Vagina (tissue), 2 donors: ENCODE measurements at regions not wholly inside any gene's neighbourhood (a gene's known extent, or its start where the extent isn't known, plus 50 kb on each side); places are given as distances from the start of the nearest gene placed in this dataset.
A peak's percentile ranks its signal among the peaks of the same experiment; 100 is the strongest.

Source experiments
- DNase-seq, 2 donors: peaks; one replicate each; pipeline ENCODE4 v3.0.0-alpha.2; 2017; ENCODE audit errors: extremely low spot score in 2 of 2
- H3K27ac ChIP-seq: fragments of 200-600 bp; sonication (generic); one replicate; pipeline ENCODE4 v1.5.1; 2019
- H3K27me3 ChIP-seq: fragments of 200-600 bp; sonication (generic); one replicate; pipeline ENCODE4 v1.5.1; 2019
- H3K36me3 ChIP-seq, 2 donors: fragments of 200-600 bp; sonication (generic); one replicate each; pipeline ENCODE4 v1.5.1; 2017 to 2019
- H3K4me1 ChIP-seq: fragments of 200-600 bp; sonication (generic); one replicate; pipeline ENCODE4 v1.5.1; 2019
- H3K4me3 ChIP-seq, 2 donors: fragments of 200-600 bp; sonication (generic); 1 replicate in 1 of 2; 2 replicates in 1 of 2; pipeline ENCODE4 v1.5.1; 2016 to 2019
- H3K9me3 ChIP-seq: fragments of 200-600 bp; sonication (generic); one replicate; pipeline ENCODE4 v1.5.1; 2019
- POLR2A ChIP-seq, 2 donors: fragments of 450-650 bp; IDR thresholded peaks; one replicate each; pipeline ENCODE4 v1.6.1; 2017; ENCODE audit warnings: antibody characterized with exemption in 2 of 2, mild to moderate bottlenecking in 2 of 2, moderate library complexity in 2 of 2
- POLR2AphosphoS5 ChIP-seq, 2 donors: sonication (generic); formaldehyde crosslinking; IDR thresholded peaks; one replicate each; pipeline ENCODE4 v1.9.0; 2017; ENCODE audit warnings: antibody characterized with exemption in 2 of 2, mild to moderate bottlenecking in 2 of 2, low read depth in 1 of 2; ENCODE audit not compliant: insufficient read depth in 1 of 2
- intact Hi-C: fragments of 100-400 bp; cut with DNase I; formaldehyde crosslinking; loops from one replicate; pipeline ENCODE4 v1.15.1; 2023
- TF ChIP-seq, protein P1 (sequence below), 3 experiments: fragments of 450-650 bp in 2 of 3; fragments of 200-600 bp in 1 of 3; sonication (generic) in 1 of 3; IDR thresholded peaks; one replicate each; pipeline ENCODE4 v1.5.1; 2017 to 2019; ENCODE audit warnings: antibody characterized with exemption in 3 of 3, mild to moderate bottlenecking in 2 of 3, moderate library complexity in 2 of 3

- no peak for DNase-seq
- H3K36me3 ChIP-seq, result no peaks in the 10 kb centered on the region
Observed at GRCh38 chr10:84696610-84697009, 368.2 kb downstream of the CCSER2 start.

GRCh38 chr10:84698989-84699388 lies 370.6 kb downstream of the CCSER2 start:
- peak in 1 of 2 donors; percentile 75 for DNase-seq
- TF ChIP-seq POLR2A (IDR thresholded peaks at IDR 0.05) (no peak), POLR2AphosphoS5 (IDR thresholded peaks at IDR 0.05; ENCODE audit: insufficient read depth in 1 of 2, low read depth in 1 of 2) (no peak)
- TF ChIP-seq, protein P1, sequence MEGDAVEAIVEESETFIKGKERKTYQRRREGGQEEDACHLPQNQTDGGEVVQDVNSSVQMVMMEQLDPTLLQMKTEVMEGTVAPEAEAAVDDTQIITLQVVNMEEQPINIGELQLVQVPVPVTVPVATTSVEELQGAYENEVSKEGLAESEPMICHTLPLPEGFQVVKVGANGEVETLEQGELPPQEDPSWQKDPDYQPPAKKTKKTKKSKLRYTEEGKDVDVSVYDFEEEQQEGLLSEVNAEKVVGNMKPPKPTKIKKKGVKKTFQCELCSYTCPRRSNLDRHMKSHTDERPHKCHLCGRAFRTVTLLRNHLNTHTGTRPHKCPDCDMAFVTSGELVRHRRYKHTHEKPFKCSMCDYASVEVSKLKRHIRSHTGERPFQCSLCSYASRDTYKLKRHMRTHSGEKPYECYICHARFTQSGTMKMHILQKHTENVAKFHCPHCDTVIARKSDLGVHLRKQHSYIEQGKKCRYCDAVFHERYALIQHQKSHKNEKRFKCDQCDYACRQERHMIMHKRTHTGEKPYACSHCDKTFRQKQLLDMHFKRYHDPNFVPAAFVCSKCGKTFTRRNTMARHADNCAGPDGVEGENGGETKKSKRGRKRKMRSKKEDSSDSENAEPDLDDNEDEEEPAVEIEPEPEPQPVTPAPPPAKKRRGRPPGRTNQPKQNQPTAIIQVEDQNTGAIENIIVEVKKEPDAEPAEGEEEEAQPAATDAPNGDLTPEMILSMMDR (IDR thresholded peaks at IDR 0.05), result no peak
- no peaks in the 10 kb centered on the region for H3K36me3 ChIP-seq
- H3K9me3 ChIP-seq, result no peaks in the 10 kb centered on the region
- no peaks in the 10 kb centered on the region for H3K4me1 ChIP-seq
- H3K4me3 ChIP-seq, result no peak overlapping the region
- no peaks in the 10 kb centered on the region for H3K27me3 ChIP-seq
- no peak overlapping the region for H3K27ac ChIP-seq
- intact Hi-C loops, result no loop called here

More at GRCh38 chr10:84696610-84697009, 368.2 kb downstream of the CCSER2 start:
- Histone ChIP-seq H3K27me3 (no peaks in the 10 kb centered on the region), H3K4me3 (no peak overlapping the region), H3K9me3 (no peaks in the 10 kb centered on the region), H3K27ac (no peak overlapping the region), H3K4me1 (no peaks in the 10 kb centered on the region)
- TF ChIP-seq POLR2A (IDR thresholded peaks at IDR 0.05) (no peak), POLR2AphosphoS5 (IDR thresholded peaks at IDR 0.05; ENCODE audit: insufficient read depth in 1 of 2, low read depth in 1 of 2) (no peak)
- TF ChIP-seq, protein P1 (IDR thresholded peaks at IDR 0.05), result no peak
- intact Hi-C loops, result no loop called here

- H3K4me1 ChIP-seq, result no peaks in the 10 kb centered on the region
- no peaks in the 10 kb centered on the region for H3K36me3 ChIP-seq
- no peaks in the 10 kb centered on the region for H3K27me3 ChIP-seq
- intact Hi-C loops, result no loop called here
- no peak for DNase-seq
- no peaks in the 10 kb centered on the region for H3K9me3 ChIP-seq
- H3K4me3 ChIP-seq, result no peak overlapping the region
- no peak overlapping the region for H3K27ac ChIP-seq
- TF ChIP-seq POLR2AphosphoS5 (IDR thresholded peaks at IDR 0.05; ENCODE audit: insufficient read depth in 1 of 2, low read depth in 1 of 2) (no peak), POLR2A (IDR thresholded peaks at IDR 0.05) (no peak)
- TF ChIP-seq, protein P1 (IDR thresholded peaks at IDR 0.05), result no peak
Observed at GRCh38 chr10:84700668-84701369, 372.4 kb downstream of the CCSER2 start.

GRCh38 chr10:84701370-84701720 lies 373.0 kb downstream of the CCSER2 start:
- no peaks in the 10 kb centered on the region for H3K4me1 ChIP-seq
- no peaks in the 10 kb centered on the region for H3K27me3 ChIP-seq
- no peaks in the 10 kb centered on the region for H3K36me3 ChIP-seq
- peak in 1 of 2 donors; percentile 54 for DNase-seq
- H3K9me3 ChIP-seq, result no peaks in the 10 kb centered on the region
- intact Hi-C loops, result no loop called here
- TF ChIP-seq, protein P1 (IDR thresholded peaks at IDR 0.05), result no peak
- TF ChIP-seq POLR2A (IDR thresholded peaks at IDR 0.05) (no peak), POLR2AphosphoS5 (IDR thresholded peaks at IDR 0.05; ENCODE audit: insufficient read depth in 1 of 2, low read depth in 1 of 2) (no peak)
- H3K27ac ChIP-seq, result no peak overlapping the region
- H3K4me3 ChIP-seq, result no peak overlapping the region

DNA sequence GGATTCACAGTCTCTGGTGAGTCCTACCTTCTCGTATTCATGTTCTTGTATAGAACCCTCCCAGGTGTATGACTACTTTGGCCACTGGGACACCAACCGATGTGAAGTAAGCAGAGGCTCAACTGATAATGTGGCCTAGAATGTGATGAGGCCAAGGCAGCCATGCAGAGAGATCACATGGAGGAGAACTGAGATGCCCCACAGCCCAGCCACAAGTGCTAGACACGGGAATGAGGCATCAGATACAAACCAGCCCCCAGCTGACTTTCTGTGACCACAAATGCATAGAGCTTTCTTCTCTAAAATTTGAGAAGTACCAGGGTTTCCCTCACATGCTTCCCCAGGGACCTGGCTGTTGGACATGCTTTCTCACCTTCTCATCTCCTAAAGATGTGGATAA lies 375.7 kb downstream of the CCSER2 start:
- TF ChIP-seq POLR2AphosphoS5 (IDR thresholded peaks at IDR 0.05; ENCODE audit: insufficient read depth in 1 of 2, low read depth in 1 of 2) (no peak), POLR2A (IDR thresholded peaks at IDR 0.05) (no peak)
- TF ChIP-seq, protein P1 (IDR thresholded peaks at IDR 0.05), result no peak
- peak in 1 of 2 donors; percentile 77 for DNase-seq
- H3K27ac ChIP-seq, result no peak overlapping the region
- H3K9me3 ChIP-seq, result no peaks in the 10 kb centered on the region
- no peaks in the 10 kb centered on the region for H3K27me3 ChIP-seq
- H3K4me1 ChIP-seq, result no peaks in the 10 kb centered on the region
- intact Hi-C loops, result no loop called here
- no peak overlapping the region for H3K4me3 ChIP-seq
- no peaks in the 10 kb centered on the region for H3K36me3 ChIP-seq
